A549 (cell line): ENCODE measurements at regions not wholly inside any gene's neighbourhood (a gene's known extent, or its start where the extent isn't known, plus 50 kb on each side); places are given as distances from the start of the nearest gene placed in this dataset.

ENCODE experiments used
- CEBPB ChIP-seq, 2 experiments: fragments of >200 bp in 1 of 2; sonication (Bioruptor Twin) in 1 of 2; formaldehyde crosslinking in 1 of 2; IDR thresholded peaks; 2 replicates each; pipeline ENCODE4 v1.6.1; 2012 to 2016
- CHD2 ChIP-seq: fragments of 150-350 bp; IDR thresholded peaks from 2 replicates; pipeline ENCODE4 v1.6.1; 2014; ENCODE audit warnings: low read length; ENCODE audit not compliant: partially characterized antibody
- FOSL2 ChIP-seq, 2 experiments: fragments of 450-650 bp in 1 of 2; fragments of >200 bp in 1 of 2; sonication (Bioruptor Twin) in 1 of 2; formaldehyde crosslinking; IDR thresholded peaks; 2 replicates each; pipeline versions ENCODE4 v1.5.0 to v1.6.1; 2016 to 2020; ENCODE audit warnings: mild to moderate bottlenecking in 1 of 2, moderate library complexity in 1 of 2
- POLR2A ChIP-seq: IDR thresholded peaks from 2 replicates; pipeline ENCODE4 v1.6.1; 2012; ENCODE audit warnings: mild to moderate bottlenecking, low read length
- POLR2AphosphoS2 ChIP-seq: conservative IDR thresholded peaks from 2 replicates; pipeline ENCODE4 v1.6.1; 2012; ENCODE audit warnings: low read length, improper control_type of control experiment, inconsistent platforms
- RAD21 ChIP-seq, 2 experiments: fragments of >200 bp in 1 of 2; sonication (Bioruptor Twin) in 1 of 2; formaldehyde crosslinking in 1 of 2; IDR thresholded peaks in 1 of 2; conservative IDR thresholded peaks in 1 of 2; 2 replicates in 1 of 2; 3 replicates in 1 of 2; pipeline ENCODE4 v1.6.1; 2012 to 2018; ENCODE audit warnings: inconsistent platforms in 1 of 2
- RCOR1 ChIP-seq: fragments of 150-350 bp; IDR thresholded peaks from 2 replicates; pipeline ENCODE4 v1.6.1; 2014; ENCODE audit warnings: antibody characterized with exemption, low read length, low read depth
- TP53 ChIP-seq: fragments of 250-450 bp; sonication (Bioruptor Pico); IDR thresholded peaks from 2 replicates; pipeline ENCODE4 v1.5.0; 2021; ENCODE audit warnings: mild to moderate bottlenecking, moderate library complexity
- TF ChIP-seq, protein P1 (sequence below): fragments of >200 bp; sonication (Bioruptor Twin); formaldehyde crosslinking; IDR thresholded peaks from 3 replicates; pipeline ENCODE4 v1.5.1; 2016
- TF ChIP-seq, protein P2 (sequence below): fragments of 450-650 bp; IDR thresholded peaks from 2 replicates; pipeline ENCODE4 v1.6.1; 2014; ENCODE audit warnings: antibody characterized with exemption
- TF ChIP-seq, protein P3 (sequence below): IDR thresholded peaks from 2 replicates; pipeline ENCODE4 v1.6.1; 2012
- TF ChIP-seq, protein P4 (sequence below): fragments of 200-600 bp; sonication (generic); IDR thresholded peaks from 2 replicates; pipeline ENCODE4 v1.6.1; 2016; ENCODE audit warnings: antibody characterized with exemption, mild to moderate bottlenecking, moderate library complexity
- TF ChIP-seq, protein P5 (sequence below): IDR thresholded peaks from 2 replicates; pipeline ENCODE4 v1.6.1; 2012

DNA sequence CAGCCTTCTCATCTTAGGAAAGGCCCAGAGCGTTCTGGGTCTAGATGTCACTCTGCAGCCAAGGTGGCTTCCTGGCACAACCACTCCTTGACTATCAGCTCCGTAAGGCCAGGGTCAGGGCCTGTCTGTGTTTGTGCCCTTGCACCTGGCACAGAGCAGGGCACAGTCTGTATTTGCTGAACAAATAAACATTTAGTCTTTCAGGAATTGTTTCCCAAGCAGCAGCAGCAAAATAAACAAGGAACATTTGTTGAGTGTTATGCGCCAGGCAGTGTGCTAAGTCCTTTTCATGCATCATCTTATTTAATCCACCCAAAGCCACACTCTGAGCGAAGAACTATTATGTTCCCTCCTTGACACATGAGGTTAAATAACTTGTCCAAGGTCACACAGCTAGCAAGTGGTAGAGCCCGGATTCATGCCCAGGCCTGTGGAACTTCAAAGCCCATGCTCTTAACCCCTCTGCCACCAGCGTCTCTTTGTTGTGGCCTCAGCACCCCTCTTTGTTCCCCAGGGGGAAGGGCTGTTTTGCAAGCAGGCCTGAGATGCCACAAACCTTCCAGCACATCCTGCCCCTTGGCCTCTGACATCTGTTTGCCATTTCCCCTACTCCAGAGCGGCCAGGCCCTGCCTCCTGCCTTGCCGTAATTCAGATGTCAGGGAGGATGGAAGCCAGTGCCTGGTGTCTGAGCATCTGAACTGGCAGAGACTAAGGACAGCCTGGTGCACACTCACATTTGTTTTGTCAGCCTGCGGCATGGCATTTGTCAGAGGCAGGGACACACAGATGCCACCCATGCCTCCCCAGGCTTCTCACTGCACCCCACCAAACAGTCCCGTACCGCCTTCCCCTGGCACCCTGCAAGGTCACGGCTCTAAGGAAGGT lies 325.8 kb upstream of the ZMIZ1 start:
- TF ChIP-seq, protein P1, sequence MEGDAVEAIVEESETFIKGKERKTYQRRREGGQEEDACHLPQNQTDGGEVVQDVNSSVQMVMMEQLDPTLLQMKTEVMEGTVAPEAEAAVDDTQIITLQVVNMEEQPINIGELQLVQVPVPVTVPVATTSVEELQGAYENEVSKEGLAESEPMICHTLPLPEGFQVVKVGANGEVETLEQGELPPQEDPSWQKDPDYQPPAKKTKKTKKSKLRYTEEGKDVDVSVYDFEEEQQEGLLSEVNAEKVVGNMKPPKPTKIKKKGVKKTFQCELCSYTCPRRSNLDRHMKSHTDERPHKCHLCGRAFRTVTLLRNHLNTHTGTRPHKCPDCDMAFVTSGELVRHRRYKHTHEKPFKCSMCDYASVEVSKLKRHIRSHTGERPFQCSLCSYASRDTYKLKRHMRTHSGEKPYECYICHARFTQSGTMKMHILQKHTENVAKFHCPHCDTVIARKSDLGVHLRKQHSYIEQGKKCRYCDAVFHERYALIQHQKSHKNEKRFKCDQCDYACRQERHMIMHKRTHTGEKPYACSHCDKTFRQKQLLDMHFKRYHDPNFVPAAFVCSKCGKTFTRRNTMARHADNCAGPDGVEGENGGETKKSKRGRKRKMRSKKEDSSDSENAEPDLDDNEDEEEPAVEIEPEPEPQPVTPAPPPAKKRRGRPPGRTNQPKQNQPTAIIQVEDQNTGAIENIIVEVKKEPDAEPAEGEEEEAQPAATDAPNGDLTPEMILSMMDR = no peak
- TF ChIP-seq, protein P2, sequence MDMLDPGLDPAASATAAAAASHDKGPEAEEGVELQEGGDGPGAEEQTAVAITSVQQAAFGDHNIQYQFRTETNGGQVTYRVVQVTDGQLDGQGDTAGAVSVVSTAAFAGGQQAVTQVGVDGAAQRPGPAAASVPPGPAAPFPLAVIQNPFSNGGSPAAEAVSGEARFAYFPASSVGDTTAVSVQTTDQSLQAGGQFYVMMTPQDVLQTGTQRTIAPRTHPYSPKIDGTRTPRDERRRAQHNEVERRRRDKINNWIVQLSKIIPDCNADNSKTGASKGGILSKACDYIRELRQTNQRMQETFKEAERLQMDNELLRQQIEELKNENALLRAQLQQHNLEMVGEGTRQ = no peak
- TF ChIP-seq, protein P3, sequence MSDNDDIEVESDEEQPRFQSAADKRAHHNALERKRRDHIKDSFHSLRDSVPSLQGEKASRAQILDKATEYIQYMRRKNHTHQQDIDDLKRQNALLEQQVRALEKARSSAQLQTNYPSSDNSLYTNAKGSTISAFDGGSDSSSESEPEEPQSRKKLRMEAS = no peak
- no peak for TF ChIP-seq POLR2AphosphoS2
- TF ChIP-seq TP53 (CRISPR knock-in tag) = no peak
- no peak for TF ChIP-seq CHD2
- TF ChIP-seq RCOR1 = no peak
- TF ChIP-seq POLR2A = no peak
- TF ChIP-seq, protein P4, sequence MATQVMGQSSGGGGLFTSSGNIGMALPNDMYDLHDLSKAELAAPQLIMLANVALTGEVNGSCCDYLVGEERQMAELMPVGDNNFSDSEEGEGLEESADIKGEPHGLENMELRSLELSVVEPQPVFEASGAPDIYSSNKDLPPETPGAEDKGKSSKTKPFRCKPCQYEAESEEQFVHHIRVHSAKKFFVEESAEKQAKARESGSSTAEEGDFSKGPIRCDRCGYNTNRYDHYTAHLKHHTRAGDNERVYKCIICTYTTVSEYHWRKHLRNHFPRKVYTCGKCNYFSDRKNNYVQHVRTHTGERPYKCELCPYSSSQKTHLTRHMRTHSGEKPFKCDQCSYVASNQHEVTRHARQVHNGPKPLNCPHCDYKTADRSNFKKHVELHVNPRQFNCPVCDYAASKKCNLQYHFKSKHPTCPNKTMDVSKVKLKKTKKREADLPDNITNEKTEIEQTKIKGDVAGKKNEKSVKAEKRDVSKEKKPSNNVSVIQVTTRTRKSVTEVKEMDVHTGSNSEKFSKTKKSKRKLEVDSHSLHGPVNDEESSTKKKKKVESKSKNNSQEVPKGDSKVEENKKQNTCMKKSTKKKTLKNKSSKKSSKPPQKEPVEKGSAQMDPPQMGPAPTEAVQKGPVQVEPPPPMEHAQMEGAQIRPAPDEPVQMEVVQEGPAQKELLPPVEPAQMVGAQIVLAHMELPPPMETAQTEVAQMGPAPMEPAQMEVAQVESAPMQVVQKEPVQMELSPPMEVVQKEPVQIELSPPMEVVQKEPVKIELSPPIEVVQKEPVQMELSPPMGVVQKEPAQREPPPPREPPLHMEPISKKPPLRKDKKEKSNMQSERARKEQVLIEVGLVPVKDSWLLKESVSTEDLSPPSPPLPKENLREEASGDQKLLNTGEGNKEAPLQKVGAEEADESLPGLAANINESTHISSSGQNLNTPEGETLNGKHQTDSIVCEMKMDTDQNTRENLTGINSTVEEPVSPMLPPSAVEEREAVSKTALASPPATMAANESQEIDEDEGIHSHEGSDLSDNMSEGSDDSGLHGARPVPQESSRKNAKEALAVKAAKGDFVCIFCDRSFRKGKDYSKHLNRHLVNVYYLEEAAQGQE = no peak
- no peak for TF ChIP-seq CEBPB (IDR thresholded peaks at IDR 0.05)
- no peak for TF ChIP-seq RAD21 (conservative IDR thresholded peaks at IDR 0.05 in 1 of 2, IDR thresholded peaks at IDR 0.05 in 1 of 2)
- TF ChIP-seq, protein P5, sequence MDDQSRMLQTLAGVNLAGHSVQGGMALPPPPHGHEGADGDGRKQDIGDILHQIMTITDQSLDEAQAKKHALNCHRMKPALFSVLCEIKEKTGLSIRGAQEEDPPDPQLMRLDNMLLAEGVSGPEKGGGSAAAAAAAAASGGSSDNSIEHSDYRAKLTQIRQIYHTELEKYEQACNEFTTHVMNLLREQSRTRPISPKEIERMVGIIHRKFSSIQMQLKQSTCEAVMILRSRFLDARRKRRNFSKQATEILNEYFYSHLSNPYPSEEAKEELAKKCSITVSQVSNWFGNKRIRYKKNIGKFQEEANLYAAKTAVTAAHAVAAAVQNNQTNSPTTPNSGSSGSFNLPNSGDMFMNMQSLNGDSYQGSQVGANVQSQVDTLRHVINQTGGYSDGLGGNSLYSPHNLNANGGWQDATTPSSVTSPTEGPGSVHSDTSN = no peak
- TF ChIP-seq FOSL2 (IDR thresholded peaks at IDR 0.05) = no peak
- TF ChIP-seq FOSL2 (CRISPR knock-in tag; IDR thresholded peaks at IDR 0.05) = no peak
